ENCODE measurements at regions not wholly inside any gene's neighbourhood (a gene's known extent, or its start where the extent isn't known, plus 50 kb on each side); places are given as distances from the start of the nearest gene placed in this dataset.

- DNase-seq, result no peak
- Histone ChIP-seq H3K27me3 (no peaks in the 10 kb centered on the region), H3K4me1 (no peaks in the 10 kb centered on the region), H3K4me3 (no peak overlapping the region), H3K27ac (no peak overlapping the region), H3K36me3 (no peaks in the 10 kb centered on the region), H3K9me3 (no peaks in the 10 kb centered on the region)
- intact Hi-C loops (cut with DNase I; ENCODE audit: low total_unique reads), result no loop called here
- TF ChIP-seq CTCF (IDR thresholded peaks at IDR 0.05), result no peak
Observed at GRCh38 chr2:192381082-192381481, 186.3 kb upstream of the TMEFF2 start.

DNA sequence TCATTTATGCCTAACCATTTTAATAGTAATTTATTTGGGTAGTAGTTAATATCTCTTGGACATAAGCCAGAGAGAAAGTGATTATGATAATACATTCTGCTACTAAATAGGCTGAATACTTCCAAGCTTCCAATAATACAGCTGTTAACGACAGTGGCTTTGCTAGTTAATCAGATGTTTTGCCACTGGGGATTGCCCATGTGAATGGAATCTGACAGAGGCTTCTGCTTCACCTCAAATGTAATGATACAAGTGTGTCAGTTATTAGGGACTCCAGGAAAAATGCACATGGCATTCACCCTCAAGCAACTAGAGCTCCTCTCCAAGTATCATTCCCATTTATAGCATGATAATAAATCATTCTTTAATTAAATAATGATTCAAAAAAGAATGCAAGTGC lies 185.0 kb upstream of the TMEFF2 start:
- no peak for TF ChIP-seq CTCF (IDR thresholded peaks at IDR 0.05)
- no peak overlapping the region for H3K27ac ChIP-seq
- intact Hi-C loops (cut with DNase I; ENCODE audit: low total_unique reads), result no loop called here
- no peaks in the 10 kb centered on the region for H3K27me3 ChIP-seq
- no peak overlapping the region for H3K4me3 ChIP-seq
- no peak for DNase-seq
- no peaks in the 10 kb centered on the region for H3K9me3 ChIP-seq
- no peaks in the 10 kb centered on the region for H3K36me3 ChIP-seq
- H3K4me1 ChIP-seq, result no peaks in the 10 kb centered on the region

DNA sequence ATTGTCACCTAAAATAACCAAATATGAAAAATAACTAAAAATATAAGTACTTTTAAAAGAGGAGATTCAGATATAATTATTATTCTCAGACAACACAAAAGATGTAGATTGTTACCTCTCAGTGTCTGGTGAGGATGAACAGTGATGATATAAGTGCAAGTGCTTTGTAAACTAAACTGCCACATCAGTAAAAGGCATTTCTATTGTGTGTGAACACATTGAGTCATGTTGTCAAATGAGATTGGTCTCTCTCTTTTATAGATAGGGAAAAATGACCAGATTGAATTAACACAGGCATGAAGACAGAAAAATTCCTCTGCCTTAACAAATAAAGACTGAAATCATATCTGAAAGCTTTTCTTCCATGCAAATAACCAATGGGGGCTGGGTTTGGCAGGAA lies 182.4 kb upstream of the TMEFF2 start:
- H3K27ac ChIP-seq, result no peak overlapping the region
- no peaks in the 10 kb centered on the region for H3K4me1 ChIP-seq
- H3K27me3 ChIP-seq, result no peaks in the 10 kb centered on the region
- TF ChIP-seq CTCF (IDR thresholded peaks at IDR 0.05), result no peak
- H3K4me3 ChIP-seq, result no peak overlapping the region
- no peaks in the 10 kb centered on the region for H3K36me3 ChIP-seq
- DNase-seq, result no peak
- intact Hi-C loops (cut with DNase I; ENCODE audit: low total_unique reads), result no loop called here
- no peaks in the 10 kb centered on the region for H3K9me3 ChIP-seq

GRCh38 chr2:192373754-192374153 lies 179.0 kb upstream of the TMEFF2 start:
- Histone ChIP-seq H3K27me3 (no peaks in the 10 kb centered on the region), H3K36me3 (no peaks in the 10 kb centered on the region), H3K4me3 (no peak overlapping the region), H3K9me3 (no peaks in the 10 kb centered on the region), H3K27ac (no peak overlapping the region), H3K4me1 (no peaks in the 10 kb centered on the region)
- intact Hi-C loops (cut with DNase I; ENCODE audit: low total_unique reads), result no loop called here
- TF ChIP-seq CTCF (IDR thresholded peaks at IDR 0.05), result no peak
- no peak for DNase-seq

DNA sequence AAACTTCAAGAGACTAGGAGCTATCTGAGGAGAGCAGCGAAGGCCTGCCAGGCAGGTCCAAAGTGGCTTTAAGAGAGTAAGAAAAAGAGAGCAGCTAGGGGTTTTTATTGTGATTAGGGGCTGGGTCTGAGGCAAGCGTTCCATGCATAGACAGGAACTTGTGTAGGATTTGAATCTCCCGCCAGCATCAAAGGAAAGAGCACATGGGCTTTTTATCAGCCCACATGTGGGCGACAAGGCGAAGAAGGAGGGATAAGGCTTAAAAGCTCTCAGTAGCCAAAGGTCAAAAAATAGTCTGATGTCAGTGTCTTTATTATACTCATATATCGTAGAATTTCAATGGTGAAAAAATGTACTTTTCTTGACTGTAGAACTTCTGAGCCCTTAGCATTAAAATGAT lies 178.5 kb upstream of the TMEFF2 start:
- intact Hi-C loops (cut with DNase I; ENCODE audit: low total_unique reads), result no loop called here

More for the DNA sequence above, 178.5 kb upstream of the TMEFF2 start:
- TF ChIP-seq CTCF (IDR thresholded peaks at IDR 0.05), result no peak
- DNase-seq, result no peak
- Histone ChIP-seq H3K27ac (no peak overlapping the region), H3K4me3 (no peak overlapping the region), H3K27me3 (no peaks in the 10 kb centered on the region), H3K4me1 (no peaks in the 10 kb centered on the region), H3K36me3 (no peaks in the 10 kb centered on the region), H3K9me3 (no peaks in the 10 kb centered on the region)

All from tibial artery (tissue), 4 donors.